Effector memory CD8-positive, alpha-beta T cell (primary cell): ENCODE measurements at regions not wholly inside any gene's neighbourhood (a gene's known extent, or its start where the extent isn't known, plus 50 kb on each side); places are given as distances from the start of the nearest gene placed in this dataset.

Experiments used
- ATAC-seq: fragments of 150-1000 bp; cut with Tn5 transposase; replicated peaks from 2 replicates; pipeline ENCODE4 v1.10.0; 2021; ENCODE audit warnings: mild to moderate bottlenecking, moderate library complexity
- DNase-seq, 3 experiments: peaks; one replicate each; pipeline ENCODE4 v3.0.0; 2021
- H3K27ac Mint-ChIP-seq, 2 donors: one replicate each; pipeline ENCODE4 v1.8.0; 2022; ENCODE audit warnings: mild to moderate bottlenecking in 2 of 2, mixed read lengths in 2 of 2, moderate library complexity in 2 of 2
- H3K27me3 Mint-ChIP-seq, 2 donors: one replicate each; pipeline ENCODE4 v1.8.0; 2022; ENCODE audit warnings: mixed read lengths in 2 of 2
- H3K36me3 Mint-ChIP-seq: one replicate; pipeline ENCODE4 v1.8.0; 2022; ENCODE audit warnings: mild to moderate bottlenecking, moderate library complexity, mixed read lengths; ENCODE audit not compliant: insufficient read depth
- H3K4me1 Mint-ChIP-seq, 2 donors: one replicate each; pipeline ENCODE4 v1.8.0; 2022; ENCODE audit warnings: low read depth in 2 of 2, mixed read lengths in 2 of 2
- H3K4me3 Mint-ChIP-seq, 2 donors: one replicate each; pipeline ENCODE4 v1.8.0; 2022; ENCODE audit warnings: mild to moderate bottlenecking in 2 of 2, mixed read lengths in 2 of 2, moderate library complexity in 2 of 2
- H3K9me3 Mint-ChIP-seq, 2 donors: one replicate each; pipeline ENCODE4 v1.8.0; 2022; ENCODE audit warnings: mixed read lengths in 2 of 2

GRCh38 chr5:33166522-33166921, 274.2 kb upstream of the TARS1 start:
- Mint-ChIP-seq H3K9me3 (peaks cover 9 to 36% of the 10 kb centered on the region in 2 donors), H3K27ac (no peak overlapping the region), H3K4me1 (no peaks in the 10 kb centered on the region), H3K27me3 (no peaks in the 10 kb centered on the region), H3K36me3 (no peaks in the 10 kb centered on the region), H3K4me3 (no peak overlapping the region)
- no peak for ATAC-seq
- no peak for DNase-seq

GRCh38 chr5:33166948-33167347, 273.8 kb upstream of the TARS1 start:
- no peaks in the 10 kb centered on the region for H3K4me1 Mint-ChIP-seq
- ATAC-seq: no peak

GRCh38 chr5:33167541-33167940, 273.2 kb upstream of the TARS1 start:
- Mint-ChIP-seq H3K4me3 (no peak overlapping the region), H3K36me3 (no peaks in the 10 kb centered on the region), H3K27me3 (no peaks in the 10 kb centered on the region), H3K4me1 (no peaks in the 10 kb centered on the region), H3K27ac (no peak overlapping the region), H3K9me3 (peaks cover 9 to 32% of the 10 kb centered on the region in 2 donors)
- ATAC-seq: no peak
- DNase-seq: no peak

More at GRCh38 chr5:33166948-33167347, 273.8 kb upstream of the TARS1 start:
- H3K9me3 Mint-ChIP-seq: peaks cover 9 to 37% of the 10 kb centered on the region in 2 donors
- no peaks in the 10 kb centered on the region for H3K36me3 Mint-ChIP-seq
- no peak overlapping the region for H3K4me3 Mint-ChIP-seq
- H3K27ac Mint-ChIP-seq: no peak overlapping the region
- no peak for DNase-seq
- H3K27me3 Mint-ChIP-seq: no peaks in the 10 kb centered on the region

- Mint-ChIP-seq H3K27me3 (no peaks in the 10 kb centered on the region), H3K27ac (no peak overlapping the region), H3K4me3 (no peak overlapping the region), H3K9me3 (peaks cover 9 to 23% of the 10 kb centered on the region in 2 donors), H3K4me1 (no peaks in the 10 kb centered on the region), H3K36me3 (no peaks in the 10 kb centered on the region)
- no peak for ATAC-seq
- no peak for DNase-seq
These were observed 270.4 kb upstream of the TARS1 start for GRCh38 chr5:33170411-33170810.

- Mint-ChIP-seq H3K9me3 (peaks cover 0 to 15% of the 10 kb centered on the region in 2 donors), H3K4me1 (no peaks in the 10 kb centered on the region), H3K27ac (no peak overlapping the region), H3K36me3 (no peaks in the 10 kb centered on the region), H3K27me3 (no peaks in the 10 kb centered on the region), H3K4me3 (no peak overlapping the region)
- DNase-seq (no peak), ATAC-seq (no peak)
These were observed 266.4 kb upstream of the TARS1 start for GRCh38 chr5:33174383-33174782.

GRCh38 chr5:33179301-33179700, 261.5 kb upstream of the TARS1 start:
- Mint-ChIP-seq H3K4me3 (no peak overlapping the region), H3K9me3 (peaks cover 0 to 7% of the 10 kb centered on the region in 2 donors), H3K27me3 (no peaks in the 10 kb centered on the region), H3K36me3 (no peaks in the 10 kb centered on the region), H3K4me1 (no peaks in the 10 kb centered on the region), H3K27ac (no peak overlapping the region)
- ATAC-seq (no peak), DNase-seq (no peak)

GRCh38 chr5:33180900-33181299, 259.9 kb upstream of the TARS1 start:
- no peaks in the 10 kb centered on the region for H3K27me3 Mint-ChIP-seq
- ATAC-seq: no peak
- peaks cover 0 to 7% of the 10 kb centered on the region in 2 donors for H3K9me3 Mint-ChIP-seq
- no peak overlapping the region for H3K4me3 Mint-ChIP-seq
- no peak overlapping the region for H3K27ac Mint-ChIP-seq
- H3K4me1 Mint-ChIP-seq: no peaks in the 10 kb centered on the region
- DNase-seq: no peak
- H3K36me3 Mint-ChIP-seq: no peaks in the 10 kb centered on the region

- H3K36me3 Mint-ChIP-seq: no peaks in the 10 kb centered on the region
- no peak for ATAC-seq
- no peak for DNase-seq
- H3K4me3 Mint-ChIP-seq: no peak overlapping the region
- no peaks in the 10 kb centered on the region for H3K27me3 Mint-ChIP-seq
- no peaks in the 10 kb centered on the region for H3K4me1 Mint-ChIP-seq
- H3K9me3 Mint-ChIP-seq: peaks cover 0 to 7% of the 10 kb centered on the region in 2 donors
- no peak overlapping the region for H3K27ac Mint-ChIP-seq
These were observed 257.8 kb upstream of the TARS1 start for GRCh38 chr5:33182986-33183385.

GRCh38 chr5:33184367-33184766, 256.4 kb upstream of the TARS1 start:
- Mint-ChIP-seq H3K4me3 (no peak overlapping the region), H3K36me3 (no peaks in the 10 kb centered on the region), H3K9me3 (peaks cover 0 to 7% of the 10 kb centered on the region in 2 donors), H3K27me3 (no peaks in the 10 kb centered on the region), H3K27ac (no peak overlapping the region), H3K4me1 (no peaks in the 10 kb centered on the region)
- no peak for DNase-seq
- ATAC-seq: no peak

GRCh38 chr5:33188089-33188488, 252.7 kb upstream of the TARS1 start:
- Mint-ChIP-seq H3K27me3 (no peaks in the 10 kb centered on the region), H3K9me3 (peaks cover 0 to 4% of the 10 kb centered on the region in 2 donors), H3K27ac (no peak overlapping the region), H3K4me3 (no peak overlapping the region), H3K36me3 (no peaks in the 10 kb centered on the region), H3K4me1 (no peaks in the 10 kb centered on the region)
- ATAC-seq (no peak), DNase-seq (no peak)

- DNase-seq (no peak), ATAC-seq (no peak)
- H3K4me1 Mint-ChIP-seq: no peaks in the 10 kb centered on the region
- H3K4me3 Mint-ChIP-seq: no peak overlapping the region
- no peaks in the 10 kb centered on the region for H3K36me3 Mint-ChIP-seq
- H3K9me3 Mint-ChIP-seq: peaks cover 2 to 6% of the 10 kb centered on the region in 2 donors
- no peaks in the 10 kb centered on the region for H3K27me3 Mint-ChIP-seq
- no peak overlapping the region for H3K27ac Mint-ChIP-seq
These were observed 245.9 kb upstream of the TARS1 start for GRCh38 chr5:33194914-33195313.

- H3K4me3 Mint-ChIP-seq: no peak overlapping the region
These were observed 245.2 kb upstream of the TARS1 start for GRCh38 chr5:33195431-33196165.

GRCh38 chr5:33198836-33199235, 241.9 kb upstream of the TARS1 start:
- Mint-ChIP-seq H3K36me3 (no peaks in the 10 kb centered on the region), H3K27ac (no peak overlapping the region), H3K4me3 (no peak overlapping the region), H3K4me1 (no peaks in the 10 kb centered on the region), H3K27me3 (no peaks in the 10 kb centered on the region), H3K9me3 (peaks cover 3 to 6% of the 10 kb centered on the region in 2 donors)
- no peak for ATAC-seq
- DNase-seq: no peak

More at GRCh38 chr5:33195431-33196165, 245.2 kb upstream of the TARS1 start:
- Mint-ChIP-seq H3K4me1 (no peaks in the 10 kb centered on the region), H3K27ac (no peak overlapping the region), H3K27me3 (no peaks in the 10 kb centered on the region), H3K36me3 (no peaks in the 10 kb centered on the region), H3K9me3 (peaks cover 2 to 6% of the 10 kb centered on the region in 2 donors)
- DNase-seq (no peak), ATAC-seq (no peak)

GRCh38 chr5:33203931-33204330, 236.8 kb upstream of the TARS1 start:
- Mint-ChIP-seq H3K27me3 (no peaks in the 10 kb centered on the region), H3K4me3 (no peak overlapping the region)
- ATAC-seq: no peak

More at GRCh38 chr5:33203931-33204330, 236.8 kb upstream of the TARS1 start:
- Mint-ChIP-seq H3K27ac (no peak overlapping the region), H3K4me1 (no peaks in the 10 kb centered on the region), H3K36me3 (no peaks in the 10 kb centered on the region), H3K9me3 (peaks cover 0 to 6% of the 10 kb centered on the region in 2 donors)
- no peak for DNase-seq
